MM.1S (cell line): ENCODE measurements at regions not wholly inside any gene's neighbourhood (a gene's known extent, or its start where the extent isn't known, plus 50 kb on each side); places are given as distances from the start of the nearest gene placed in this dataset.

Experiments used
- EZH2phosphoT487 ChIP-seq: fragments of 300-600 bp; sonication (generic); IDR thresholded peaks from 2 replicates; pipeline ENCODE4 v1.6.1; 2018; ENCODE audit warnings: antibody characterized with exemption, low read length
- TF ChIP-seq, protein P1 (sequence below): fragments of 300-600 bp; sonication (generic); IDR thresholded peaks from 2 replicates; pipeline ENCODE4 v1.5.1; 2016; ENCODE audit warnings: antibody characterized with exemption, low read length, mixed read lengths

GRCh38 chrX:5341902-5342301 is 886.8 kb downstream of the NLGN4X start:
- TF ChIP-seq, protein P1, sequence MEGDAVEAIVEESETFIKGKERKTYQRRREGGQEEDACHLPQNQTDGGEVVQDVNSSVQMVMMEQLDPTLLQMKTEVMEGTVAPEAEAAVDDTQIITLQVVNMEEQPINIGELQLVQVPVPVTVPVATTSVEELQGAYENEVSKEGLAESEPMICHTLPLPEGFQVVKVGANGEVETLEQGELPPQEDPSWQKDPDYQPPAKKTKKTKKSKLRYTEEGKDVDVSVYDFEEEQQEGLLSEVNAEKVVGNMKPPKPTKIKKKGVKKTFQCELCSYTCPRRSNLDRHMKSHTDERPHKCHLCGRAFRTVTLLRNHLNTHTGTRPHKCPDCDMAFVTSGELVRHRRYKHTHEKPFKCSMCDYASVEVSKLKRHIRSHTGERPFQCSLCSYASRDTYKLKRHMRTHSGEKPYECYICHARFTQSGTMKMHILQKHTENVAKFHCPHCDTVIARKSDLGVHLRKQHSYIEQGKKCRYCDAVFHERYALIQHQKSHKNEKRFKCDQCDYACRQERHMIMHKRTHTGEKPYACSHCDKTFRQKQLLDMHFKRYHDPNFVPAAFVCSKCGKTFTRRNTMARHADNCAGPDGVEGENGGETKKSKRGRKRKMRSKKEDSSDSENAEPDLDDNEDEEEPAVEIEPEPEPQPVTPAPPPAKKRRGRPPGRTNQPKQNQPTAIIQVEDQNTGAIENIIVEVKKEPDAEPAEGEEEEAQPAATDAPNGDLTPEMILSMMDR = no peak
- TF ChIP-seq EZH2phosphoT487 = no peak
